Urinary bladder (tissue), 3 donors: ENCODE measurements at regions not wholly inside any gene's neighbourhood (a gene's known extent, or its start where the extent isn't known, plus 50 kb on each side); places are given as distances from the start of the nearest gene placed in this dataset.
"Not testable (repeated sequence)": the region's sequence is repeated elsewhere in the genome, so short reads cannot be mapped to it uniquely, and the experiment has no call there.

Experiments used
- DNase-seq: peaks from one replicate; pipeline ENCODE4 v3.0.0-alpha.2; 2015; ENCODE audit errors: extremely low spot score
- H3K27ac ChIP-seq: one replicate; pipeline ENCODE4 v1.5.1; 2013; ENCODE audit warnings: low read depth, mild to moderate bottlenecking, moderate library complexity
- H3K36me3 ChIP-seq: one replicate; pipeline ENCODE4 v1.6.1; 2013; ENCODE audit warnings: mild to moderate bottlenecking, moderate library complexity; ENCODE audit not compliant: insufficient read depth
- H3K4me1 ChIP-seq: one replicate; pipeline ENCODE4 v1.6.1; 2013; ENCODE audit warnings: mild to moderate bottlenecking, moderate library complexity; ENCODE audit not compliant: insufficient read depth
- H3K4me3 ChIP-seq: one replicate; pipeline ENCODE4 v1.5.1; 2013; ENCODE audit warnings: low read depth, low read length
- WGBS: extraction: QIAGEN DNeasy Blood & Tissue Kit; methylation state at CpG from one replicate; pipeline ENCODE4 v1.1.7; 2013; 5-methylcytosine and 5-hydroxymethylcytosine counted together
- donor health status: healthy with polysubstance abuse.
- donor health status: healthy.

- no peak overlapping the region for H3K4me3 ChIP-seq
- 93% methylated on average over 2 of the region's 2 CpGs for WGBS
- no peak for DNase-seq
Measured at GRCh38 chr4:38409852-38410251, 254.1 kb upstream of the KLF3 start.

DNA sequence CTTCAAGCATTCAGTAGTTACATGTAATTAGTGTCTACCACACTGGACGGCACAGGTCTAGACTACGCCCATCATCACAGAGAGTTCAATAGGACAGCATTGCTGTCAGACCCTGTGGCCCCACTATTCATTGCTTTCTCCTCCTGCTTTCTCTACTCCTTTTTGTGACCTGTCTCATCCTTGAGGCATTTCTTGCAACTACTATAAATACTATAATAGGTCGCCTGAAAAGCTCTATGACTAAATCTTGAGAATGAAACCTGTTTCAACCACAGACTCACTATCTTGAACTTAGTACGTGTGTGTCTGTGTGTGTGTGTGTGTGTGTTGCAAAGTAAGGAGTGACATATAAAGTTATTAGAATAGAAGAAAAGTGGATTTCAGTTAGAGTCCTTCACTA, 252.9 kb upstream of the KLF3 start:
- WGBS, result 81% methylated on average over 4 of the region's 4 CpGs
- Histone ChIP-seq H3K4me1 (no peaks in the 10 kb centered on the region), H3K36me3 (no peaks in the 10 kb centered on the region), H3K4me3 (no peak overlapping the region), H3K27ac (no peak overlapping the region)
- no peak for DNase-seq

More at GRCh38 chr4:38409852-38410251, 254.1 kb upstream of the KLF3 start:
- Histone ChIP-seq H3K36me3 (no peaks in the 10 kb centered on the region), H3K27ac (no peak overlapping the region), H3K4me1 (no peaks in the 10 kb centered on the region)

- no peaks in the 10 kb centered on the region for H3K4me1 ChIP-seq
- no peak overlapping the region for H3K4me3 ChIP-seq
- H3K27ac ChIP-seq, result no peak overlapping the region
- no peaks in the 10 kb centered on the region for H3K36me3 ChIP-seq
- 62% methylated on average over 5 of the region's 5 CpGs for WGBS
- DNase-seq, result no peak
Measured at GRCh38 chr4:38411981-38412536, 251.9 kb upstream of the KLF3 start.

DNA sequence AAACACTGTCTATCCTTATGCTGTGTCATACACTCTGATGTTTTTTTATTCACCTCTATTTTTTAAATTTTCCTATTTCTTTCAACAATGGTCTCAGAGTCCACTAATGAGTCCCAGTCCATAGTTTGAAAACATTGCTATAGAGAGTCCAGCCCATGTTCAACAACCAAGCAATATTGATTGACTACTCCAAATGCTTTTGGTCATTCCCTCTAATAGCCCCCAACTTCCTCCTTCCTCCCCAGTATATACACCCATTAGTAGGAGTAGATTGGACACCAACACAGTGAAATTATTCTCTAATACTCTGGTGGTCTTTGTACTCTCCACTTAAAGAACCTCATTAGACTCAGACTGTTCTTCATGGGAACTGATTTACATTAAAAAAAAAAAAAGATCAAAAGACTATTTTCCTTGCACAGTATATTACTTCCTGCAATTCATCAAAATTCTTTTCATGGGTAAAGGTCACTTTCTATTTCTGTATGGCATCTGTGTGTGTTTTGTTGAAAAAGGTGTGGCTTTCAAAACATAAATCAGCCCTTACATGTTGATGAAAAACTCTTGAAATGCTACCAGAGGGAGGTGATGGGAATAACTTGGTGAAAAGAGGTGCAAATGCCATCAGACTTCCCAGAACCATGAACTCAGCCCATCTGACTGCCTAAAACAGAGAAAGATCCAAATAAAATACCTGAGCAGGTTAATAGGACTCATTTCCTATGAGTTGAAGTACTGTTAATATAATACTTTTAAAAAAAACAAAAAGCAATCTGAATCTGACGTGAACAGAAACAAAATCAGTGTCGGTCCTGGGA, 250.3 kb upstream of the KLF3 start:
- no peak for DNase-seq
- Histone ChIP-seq H3K4me1 (no peaks in the 10 kb centered on the region), H3K4me3 (no peak overlapping the region), H3K27ac (no peak overlapping the region), H3K36me3 (no peaks in the 10 kb centered on the region)
- 87% methylated on average over 2 of the region's 2 CpGs for WGBS

- DNase-seq, result no peak
- no peak overlapping the region for H3K27ac ChIP-seq
- no peaks in the 10 kb centered on the region for H3K36me3 ChIP-seq
- H3K4me1 ChIP-seq, result no peaks in the 10 kb centered on the region
- H3K4me3 ChIP-seq, result no peak overlapping the region
Measured at GRCh38 chr4:38414410-38414809, 249.6 kb upstream of the KLF3 start.

DNA sequence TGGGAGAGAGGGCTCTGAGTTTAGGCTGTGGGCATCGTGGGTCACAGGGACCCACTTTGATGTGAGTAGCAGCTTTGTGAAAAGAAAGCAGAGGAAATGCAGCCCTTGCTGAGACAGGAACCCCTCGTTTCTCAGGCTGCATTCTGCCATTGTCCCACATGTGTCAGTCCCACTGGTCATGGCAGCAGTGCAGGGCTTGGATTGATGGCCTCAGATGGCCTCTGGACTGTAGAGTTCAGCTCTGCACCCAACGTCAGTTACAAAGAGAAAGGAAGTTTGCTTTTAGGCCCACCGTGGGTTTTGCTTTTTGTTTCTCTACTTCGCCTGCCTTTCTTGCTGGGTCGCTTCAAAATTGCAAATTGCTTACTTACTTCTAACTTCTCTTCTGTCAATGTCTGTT, 248.3 kb upstream of the KLF3 start:
- H3K27ac ChIP-seq, result no peak overlapping the region
- no peak for DNase-seq
- no peaks in the 10 kb centered on the region for H3K4me1 ChIP-seq
- no peaks in the 10 kb centered on the region for H3K36me3 ChIP-seq
- no peak overlapping the region for H3K4me3 ChIP-seq
- 74% methylated on average over 6 of the region's 6 CpGs for WGBS

- 100% methylated on average over 1 of the region's 1 CpG for WGBS
- no peaks in the 10 kb centered on the region for H3K36me3 ChIP-seq
- no peak overlapping the region for H3K4me3 ChIP-seq
- DNase-seq, result no peak
- H3K4me1 ChIP-seq, result no peaks in the 10 kb centered on the region
- H3K27ac ChIP-seq, result no peak overlapping the region
Measured at GRCh38 chr4:38416450-38417014, 247.5 kb upstream of the KLF3 start.

DNA sequence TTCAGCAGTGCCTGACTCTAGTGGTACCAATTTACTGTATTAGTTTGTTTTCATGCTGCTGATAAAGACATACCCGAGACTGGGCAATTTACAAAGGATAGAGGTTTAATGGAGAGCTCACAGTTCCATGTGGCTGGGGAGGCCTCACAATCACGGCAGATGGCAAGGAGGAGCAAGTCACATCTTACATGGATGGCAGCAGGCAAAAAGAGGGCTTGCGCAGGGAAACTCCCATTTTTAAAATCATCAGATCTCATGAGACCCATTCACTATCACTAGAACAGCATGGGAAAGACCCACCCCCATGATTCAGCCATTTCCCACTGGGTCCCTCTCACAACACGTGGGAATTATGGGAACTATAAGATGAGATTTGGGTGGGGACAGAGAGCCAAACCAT, 243.7 kb upstream of the KLF3 start:
- 94% methylated on average over 4 of the region's 4 CpGs for WGBS
- DNase-seq, H3K4me3 ChIP-seq, H3K36me3 ChIP-seq, H3K27ac ChIP-seq, H3K4me1 ChIP-seq: not testable (repeated sequence)

DNA sequence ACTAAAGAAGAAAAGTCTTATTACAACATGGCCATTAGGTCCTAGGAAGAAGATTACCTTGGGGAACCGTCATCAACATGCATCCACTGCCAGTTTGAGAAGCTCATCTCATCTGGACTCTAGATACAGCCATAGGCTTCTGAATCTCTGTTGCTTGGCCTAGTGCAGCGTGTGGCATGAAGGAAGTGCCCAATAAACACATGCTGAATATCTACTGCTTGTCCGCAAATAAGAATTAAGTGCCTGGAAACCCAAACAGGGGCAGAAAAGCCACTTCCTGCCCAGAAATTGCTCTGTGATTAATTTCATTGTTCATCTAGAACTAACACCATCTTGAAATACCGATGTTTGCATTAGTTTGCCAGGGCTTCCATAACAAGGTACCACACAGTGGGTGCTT, 241.1 kb upstream of the KLF3 start:
- 93% methylated on average over 4 of the region's 4 CpGs for WGBS
- DNase-seq, result no peak

GRCh38 chr4:38424151-38424871, 239.7 kb upstream of the KLF3 start:
- Histone ChIP-seq H3K27ac (no peak overlapping the region), H3K36me3 (no peaks in the 10 kb centered on the region), H3K4me1 (no peaks in the 10 kb centered on the region), H3K4me3 (no peak overlapping the region)
- DNase-seq, result no peak
- 82% methylated on average over 9 of the region's 9 CpGs for WGBS

More for the DNA sequence above, 241.1 kb upstream of the KLF3 start:
- Histone ChIP-seq H3K27ac (no peak overlapping the region), H3K4me1 (no peaks in the 10 kb centered on the region), H3K4me3 (no peak overlapping the region), H3K36me3 (no peaks in the 10 kb centered on the region)

DNA sequence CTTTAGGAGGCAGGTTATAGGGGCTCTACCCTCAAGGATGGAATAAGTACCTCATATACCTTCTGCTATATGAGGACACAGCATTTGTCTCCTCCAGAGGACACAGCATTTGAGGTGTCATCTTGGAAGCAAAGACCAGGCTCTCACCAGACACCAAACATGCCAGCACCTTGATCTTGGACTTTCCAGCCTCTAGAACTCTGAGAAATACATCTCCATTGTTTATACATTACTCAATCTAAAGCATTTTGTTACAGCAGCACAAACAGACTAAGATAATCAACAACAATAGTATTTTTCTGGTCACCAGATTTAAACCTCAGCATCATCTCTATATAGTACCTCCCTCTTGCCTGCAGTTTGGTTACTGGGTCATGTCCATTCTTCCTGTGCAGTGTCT, 237.5 kb upstream of the KLF3 start:
- H3K4me3 ChIP-seq, result no peak overlapping the region
- no peaks in the 10 kb centered on the region for H3K4me1 ChIP-seq
- no peak for DNase-seq
- H3K27ac ChIP-seq, result no peak overlapping the region
- no peaks in the 10 kb centered on the region for H3K36me3 ChIP-seq

GRCh38 chr4:38430841-38431240, 233.2 kb upstream of the KLF3 start:
- Histone ChIP-seq H3K27ac (no peak overlapping the region), H3K4me1 (no peaks in the 10 kb centered on the region), H3K36me3 (no peaks in the 10 kb centered on the region), H3K4me3 (no peak overlapping the region)
- 98% methylated on average over 2 of the region's 2 CpGs for WGBS
- no peak for DNase-seq

GRCh38 chr4:38442073-38442788, 221.8 kb upstream of the KLF3 start:
- Histone ChIP-seq H3K27ac (no peak overlapping the region), H3K4me3 (no peak overlapping the region), H3K4me1 (no peaks in the 10 kb centered on the region), H3K36me3 (no peaks in the 10 kb centered on the region)
- 86% methylated on average over 5 of the region's 5 CpGs for WGBS
- no peak for DNase-seq
